Retinal pigment epithelial cell (primary cell): ENCODE measurements at regions not wholly inside any gene's neighbourhood (a gene's known extent, or its start where the extent isn't known, plus 50 kb on each side); places are given as distances from the start of the nearest gene placed in this dataset.

ENCODE experiments used
- DNase-seq: peaks from one replicate; pipeline ENCODE4 v3.0.0-alpha.2; 2010; ENCODE audit warnings: low read depth
- H3K4me3 ChIP-seq: 2 replicates; pipeline ENCODE4 v1.5.1; 2011; ENCODE audit warnings: mild to moderate bottlenecking, low read length, control low read depth, moderate library complexity
- TF ChIP-seq, protein P1 (sequence below): conservative IDR thresholded peaks from 2 replicates; pipeline ENCODE4 v1.5.1; 2011; ENCODE audit warnings: low read depth, low read length, control low read depth, inconsistent platforms

DNA sequence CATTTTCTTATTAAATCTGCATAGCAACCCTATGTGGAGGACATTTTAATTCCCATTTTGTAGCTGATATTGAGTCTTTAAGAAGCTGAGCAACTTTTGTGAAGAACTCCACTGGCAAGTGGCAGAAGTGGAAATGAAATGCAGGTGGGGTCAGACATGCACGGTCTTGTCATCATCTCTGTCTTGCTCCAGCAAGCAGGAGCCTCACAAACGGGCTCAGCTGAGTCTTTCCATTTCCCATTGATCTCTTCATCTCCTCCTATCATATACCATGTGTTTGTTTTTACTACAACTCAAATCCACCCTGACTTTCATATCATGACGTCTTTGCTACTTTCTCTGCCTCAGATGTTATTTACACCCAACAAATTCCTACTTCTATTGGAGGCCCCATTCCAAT is 97.9 kb upstream of the TENM4 start:
- no peak overlapping the region for H3K4me3 ChIP-seq
- TF ChIP-seq, protein P1, sequence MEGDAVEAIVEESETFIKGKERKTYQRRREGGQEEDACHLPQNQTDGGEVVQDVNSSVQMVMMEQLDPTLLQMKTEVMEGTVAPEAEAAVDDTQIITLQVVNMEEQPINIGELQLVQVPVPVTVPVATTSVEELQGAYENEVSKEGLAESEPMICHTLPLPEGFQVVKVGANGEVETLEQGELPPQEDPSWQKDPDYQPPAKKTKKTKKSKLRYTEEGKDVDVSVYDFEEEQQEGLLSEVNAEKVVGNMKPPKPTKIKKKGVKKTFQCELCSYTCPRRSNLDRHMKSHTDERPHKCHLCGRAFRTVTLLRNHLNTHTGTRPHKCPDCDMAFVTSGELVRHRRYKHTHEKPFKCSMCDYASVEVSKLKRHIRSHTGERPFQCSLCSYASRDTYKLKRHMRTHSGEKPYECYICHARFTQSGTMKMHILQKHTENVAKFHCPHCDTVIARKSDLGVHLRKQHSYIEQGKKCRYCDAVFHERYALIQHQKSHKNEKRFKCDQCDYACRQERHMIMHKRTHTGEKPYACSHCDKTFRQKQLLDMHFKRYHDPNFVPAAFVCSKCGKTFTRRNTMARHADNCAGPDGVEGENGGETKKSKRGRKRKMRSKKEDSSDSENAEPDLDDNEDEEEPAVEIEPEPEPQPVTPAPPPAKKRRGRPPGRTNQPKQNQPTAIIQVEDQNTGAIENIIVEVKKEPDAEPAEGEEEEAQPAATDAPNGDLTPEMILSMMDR = no peak
- no peak for DNase-seq

DNA sequence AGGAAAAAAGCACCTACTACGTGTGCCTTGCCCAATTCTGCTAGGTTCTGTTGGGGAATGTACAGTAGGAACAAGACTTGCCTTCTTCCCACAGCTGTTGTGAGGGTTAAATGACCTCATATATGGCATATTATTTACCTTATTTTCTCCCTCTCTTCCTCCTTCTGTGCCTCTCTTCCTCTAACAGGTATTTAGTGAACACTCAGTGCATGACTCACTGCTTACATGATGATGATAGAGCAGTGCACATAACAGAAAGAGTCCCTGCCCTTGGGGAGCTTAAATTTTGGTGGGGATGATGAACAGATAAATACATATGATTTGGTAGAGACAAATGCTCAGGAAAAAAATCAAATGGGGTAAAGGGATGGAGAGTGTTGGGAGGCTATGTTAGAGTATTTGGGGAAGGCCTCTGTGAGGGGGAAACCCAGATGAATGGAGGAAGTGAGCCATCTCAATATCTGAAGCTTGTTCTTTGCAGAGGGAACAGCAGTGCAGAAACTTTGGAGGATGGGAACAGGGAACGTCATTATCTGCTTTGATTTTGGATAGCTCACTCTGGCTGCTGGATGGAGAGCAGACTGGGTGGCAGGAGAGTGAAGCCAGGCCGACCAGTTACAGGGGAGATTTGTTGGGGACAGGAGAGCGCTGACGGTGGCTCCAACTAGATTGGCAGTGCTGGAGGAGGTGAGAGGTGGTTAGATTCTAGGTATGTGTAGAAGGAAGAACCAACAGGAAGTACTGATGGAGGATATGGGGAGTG is 95.5 kb upstream of the TENM4 start:
- no peak for DNase-seq
- TF ChIP-seq, protein P1 = no peak

GRCh38 chr11:79535606-79536005 is 94.8 kb upstream of the TENM4 start:
- DNase-seq = no peak
- no peak overlapping the region for H3K4me3 ChIP-seq
- TF ChIP-seq, protein P1 = no peak

More for the DNA sequence above, 95.5 kb upstream of the TENM4 start:
- H3K4me3 ChIP-seq = no peak overlapping the region

DNA sequence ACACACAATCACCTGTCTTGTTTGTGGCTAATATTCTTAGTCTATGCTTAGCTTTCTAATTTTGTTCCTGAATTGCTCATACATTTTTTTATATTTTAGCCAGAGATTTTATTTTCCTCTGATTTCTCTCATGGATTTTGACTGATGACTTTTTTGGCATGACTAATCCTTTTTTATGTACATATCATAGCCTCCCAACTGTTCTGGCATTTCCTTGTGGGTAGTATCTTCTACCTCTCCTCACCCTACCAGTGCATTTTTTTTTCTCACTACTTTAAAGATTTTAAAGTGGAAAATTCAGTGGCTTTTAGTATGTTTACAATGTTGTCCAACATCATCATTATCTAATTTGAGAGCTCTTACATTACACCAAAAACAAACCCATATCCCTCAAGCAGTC is 84.4 kb upstream of the TENM4 start:
- no peak for DNase-seq

DNA sequence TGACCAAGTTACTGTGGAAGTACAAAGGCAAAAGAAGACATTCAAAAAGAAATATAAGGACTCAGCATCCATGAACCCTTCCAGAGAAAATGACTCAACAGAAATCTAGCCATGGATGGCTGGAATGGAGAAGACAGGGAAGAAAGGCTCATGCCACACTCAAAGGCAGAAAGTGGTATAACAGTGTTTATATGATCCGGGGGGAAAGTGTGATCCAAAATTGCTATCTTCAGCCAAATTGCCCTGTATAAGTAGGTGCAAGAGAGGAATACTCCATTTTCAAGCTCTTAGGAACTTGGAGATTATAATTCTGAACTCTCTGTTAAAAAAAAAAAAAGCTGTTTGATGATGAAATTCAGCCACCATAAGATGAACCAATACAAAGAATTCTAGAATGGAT is 81.8 kb upstream of the TENM4 start:
- TF ChIP-seq, protein P1 = no peak
- no peak overlapping the region for H3K4me3 ChIP-seq
- DNase-seq = no peak

More for the DNA sequence above, 84.4 kb upstream of the TENM4 start:
- TF ChIP-seq, protein P1 = no peak
- no peak overlapping the region for H3K4me3 ChIP-seq

- H3K4me3 ChIP-seq = no peak overlapping the region
- TF ChIP-seq, protein P1 = no peak
- DNase-seq = no peak
Measured at GRCh38 chr11:79520086-79520485, 79.3 kb upstream of the TENM4 start.

DNA sequence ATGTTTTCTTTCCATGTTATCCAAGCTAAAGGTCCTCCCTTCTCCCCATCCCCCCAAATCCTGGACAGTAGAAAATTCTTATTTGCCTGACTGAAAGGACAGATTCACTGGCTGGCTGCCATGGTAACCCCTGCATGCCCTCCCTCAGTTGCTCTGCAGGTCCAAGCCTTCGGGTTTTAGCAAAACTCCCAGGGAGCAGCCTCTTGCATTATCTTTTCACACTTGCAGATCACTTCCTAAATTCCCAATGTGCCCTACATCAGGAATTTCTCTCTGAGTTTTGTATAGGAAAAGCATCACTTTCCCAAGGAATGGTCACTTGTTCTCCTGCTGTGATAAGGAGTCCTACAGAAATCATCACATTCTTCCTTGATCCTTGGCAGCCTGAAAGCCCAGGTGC is 75.0 kb upstream of the TENM4 start:
- TF ChIP-seq, protein P1 = no peak
- H3K4me3 ChIP-seq = no peak overlapping the region
- DNase-seq = no peak
